SK-N-SH treated with all-trans-retinoic acid at 6 μM for 48 hours (cell line): ENCODE measurements at regions not wholly inside any gene's neighbourhood (a gene's known extent, or its start where the extent isn't known, plus 50 kb on each side); places are given as distances from the start of the nearest gene placed in this dataset.

Experiments
- ATAC-seq: fragments of 200-7000 bp; cut with Tn5 transposase; 3 replicates; pipeline ENCODE4 v1.9.1; 2020; ENCODE audit warnings: mild to moderate bottlenecking, moderate library complexity
- ARNTL ChIP-seq: fragments of 450-650 bp; formaldehyde crosslinking; IDR thresholded peaks from 2 replicates; pipeline ENCODE4 v1.5.0; 2020; ENCODE audit warnings: low read depth, mild to moderate bottlenecking, moderate library complexity, borderline replicate concordance
- BACH2 ChIP-seq: fragments of 250-450 bp; sonication (Bioruptor Pico); IDR thresholded peaks from 2 replicates; pipeline ENCODE4 v1.9.0; 2021; ENCODE audit warnings: mild to moderate bottlenecking, borderline replicate concordance
- CREB5 ChIP-seq: fragments of 250-450 bp; sonication (Bioruptor Pico); IDR thresholded peaks from 2 replicates; pipeline ENCODE4 v1.5.1; 2020; ENCODE audit warnings: low read depth, mild to moderate bottlenecking, moderate library complexity
- CSDC2 ChIP-seq: fragments of 250-450 bp; sonication (Bioruptor Pico); IDR thresholded peaks from 2 replicates; pipeline ENCODE4 v1.5.0; 2020; ENCODE audit warnings: mild to moderate bottlenecking, moderate library complexity
- CSRNP3 ChIP-seq: fragments of 250-450 bp; sonication (Bioruptor Pico); IDR thresholded peaks from 2 replicates; pipeline ENCODE4 v1.5.1; 2021; ENCODE audit warnings: mild to moderate bottlenecking, moderate library complexity
- ESRRG ChIP-seq: fragments of 250-450 bp; sonication (Bioruptor Pico); IDR thresholded peaks from 2 replicates; pipeline ENCODE4 v1.6.1; 2021; ENCODE audit warnings: mild to moderate bottlenecking
- GLIS3 ChIP-seq: fragments of 250-450 bp; sonication (Bioruptor Pico); IDR thresholded peaks from 2 replicates; pipeline ENCODE4 v1.5.0; 2020; ENCODE audit warnings: mild to moderate bottlenecking, moderate library complexity
- ISL1 ChIP-seq: fragments of 250-450 bp; sonication (Bioruptor Pico); IDR thresholded peaks from 2 replicates; pipeline ENCODE4 v2.1.2; 2022; ENCODE audit warnings: mild to moderate bottlenecking, moderate library complexity
- OSR1 ChIP-seq: fragments of 250-450 bp; sonication (Bioruptor Pico); IDR thresholded peaks from 2 replicates; pipeline ENCODE4 v1.8.0; 2022; ENCODE audit warnings: moderate library complexity, mild to moderate bottlenecking, inconsistent platforms
- PATZ1 ChIP-seq: fragments of 250-450 bp; sonication (Bioruptor Pico); IDR thresholded peaks from 2 replicates; pipeline ENCODE4 v1.8.0; 2020; ENCODE audit warnings: mild to moderate bottlenecking, moderate library complexity, borderline replicate concordance
- POU6F1 ChIP-seq: fragments of 250-450 bp; sonication (Bioruptor Pico); IDR thresholded peaks from 2 replicates; pipeline ENCODE4 v1.8.0; 2021; ENCODE audit warnings: low read depth, mild to moderate bottlenecking, moderate library complexity, borderline replicate concordance
- PPARA ChIP-seq: fragments of 250-450 bp; sonication (Bioruptor Pico); IDR thresholded peaks from 2 replicates; pipeline ENCODE4 v1.5.0; 2020; ENCODE audit warnings: mild to moderate bottlenecking, borderline replicate concordance
- RARB ChIP-seq: fragments of 250-450 bp; sonication (Bioruptor Pico); IDR thresholded peaks from 2 replicates; pipeline ENCODE4 v1.8.0; 2021; ENCODE audit warnings: mild to moderate bottlenecking, moderate library complexity
- SNAI2 ChIP-seq: fragments of 250-450 bp; sonication (Bioruptor Pico); IDR thresholded peaks from 2 replicates; pipeline ENCODE4 v1.5.0; 2020; ENCODE audit warnings: mild to moderate bottlenecking, moderate library complexity
- TCF4 ChIP-seq: fragments of 250-450 bp; sonication (Bioruptor Pico); IDR thresholded peaks from 2 replicates; pipeline ENCODE4 v1.8.0; 2021; ENCODE audit warnings: mild to moderate bottlenecking, moderate library complexity, borderline replicate concordance
- TOX ChIP-seq: fragments of 250-450 bp; sonication (Bioruptor Pico); IDR thresholded peaks from 2 replicates; pipeline ENCODE4 v1.8.0; 2021; ENCODE audit warnings: mild to moderate bottlenecking, moderate library complexity, borderline replicate concordance
- ZC3H10 ChIP-seq: fragments of 250-450 bp; sonication (Bioruptor Pico); IDR thresholded peaks from 2 replicates; pipeline ENCODE4 v1.5.1; 2021; ENCODE audit warnings: mild to moderate bottlenecking, moderate library complexity
- ZFP3 ChIP-seq: fragments of 250-450 bp; sonication (Bioruptor Pico); IDR thresholded peaks from 2 replicates; pipeline ENCODE4 v1.5.0; 2020; ENCODE audit warnings: mild to moderate bottlenecking, moderate library complexity
- ZFP30 ChIP-seq: fragments of 450-650 bp; formaldehyde crosslinking; IDR thresholded peaks from 2 replicates; pipeline ENCODE4 v1.5.0; 2022; ENCODE audit warnings: mild to moderate bottlenecking, moderate library complexity
- ZNF565 ChIP-seq: fragments of 450-650 bp; formaldehyde crosslinking; conservative IDR thresholded peaks from 2 replicates; pipeline ENCODE4 v1.5.0; 2020; ENCODE audit warnings: low read depth, mild to moderate bottlenecking, moderate library complexity
- ZNF70 ChIP-seq: fragments of 450-650 bp; formaldehyde crosslinking; IDR thresholded peaks from 2 replicates; pipeline ENCODE4 v1.5.0; 2020; ENCODE audit warnings: mild to moderate bottlenecking, moderate library complexity
- ZNF8 ChIP-seq: fragments of 450-650 bp; formaldehyde crosslinking; IDR thresholded peaks from 2 replicates; pipeline ENCODE4 v1.5.0; 2020; ENCODE audit warnings: mild to moderate bottlenecking, moderate library complexity

- TF ChIP-seq ZC3H10 (no peak), TOX (CRISPR knock-in tag) (no peak)
Measured at GRCh38 chr5:66469684-66470083, 126.5 kb upstream of the MAST4 start (continued).

- ATAC-seq = no peak
- TF ChIP-seq ZNF70 (CRISPR knock-in tag) = no peak
- TF ChIP-seq GLIS3 (CRISPR knock-in tag) = no peak
- TF ChIP-seq TOX (CRISPR knock-in tag) = no peak
- no peak for TF ChIP-seq ZFP30
- no peak for TF ChIP-seq PPARA (CRISPR knock-in tag)
- no peak for TF ChIP-seq TCF4 (CRISPR knock-in tag)
- TF ChIP-seq POU6F1 (CRISPR knock-in tag) = no peak
- no peak for TF ChIP-seq OSR1 (CRISPR knock-in tag)
- TF ChIP-seq ZNF8 = no peak
- no peak for TF ChIP-seq BACH2
Measured at GRCh38 chr5:66472010-66472409, 124.2 kb upstream of the MAST4 start.

GRCh38 chr5:66475731-66476130 lies 120.5 kb upstream of the MAST4 start:
- TF ChIP-seq SNAI2 (CRISPR knock-in tag) = no peak
- no peak for TF ChIP-seq ARNTL (CRISPR knock-in tag)
- TF ChIP-seq CREB5 (CRISPR knock-in tag) = no peak
- no peak for TF ChIP-seq PATZ1 (CRISPR knock-in tag)
- TF ChIP-seq BACH2 = no peak
- TF ChIP-seq ZC3H10 = no peak
- TF ChIP-seq RARB = no peak
- TF ChIP-seq ZFP3 (CRISPR knock-in tag) = no peak
- no peak for TF ChIP-seq TOX (CRISPR knock-in tag)
- no peak for TF ChIP-seq ESRRG
- no peak for TF ChIP-seq POU6F1 (CRISPR knock-in tag)
- no peak for TF ChIP-seq ZNF565 (CRISPR knock-in tag)
- no peak for TF ChIP-seq ZNF70 (CRISPR knock-in tag)
- TF ChIP-seq ISL1 (CRISPR knock-in tag) = no peak
- no peak for TF ChIP-seq CSRNP3 (CRISPR knock-in tag)
- TF ChIP-seq ZFP30 = no peak
- TF ChIP-seq CSDC2 = no peak
- TF ChIP-seq ZNF8 = no peak
- TF ChIP-seq TCF4 (CRISPR knock-in tag) = no peak

GRCh38 chr5:66477596-66477995 lies 118.6 kb upstream of the MAST4 start:
- ATAC-seq = no peak
- no peak for TF ChIP-seq ZNF8
- no peak for TF ChIP-seq ZC3H10
- no peak for TF ChIP-seq BACH2
- no peak for TF ChIP-seq SNAI2 (CRISPR knock-in tag)
- TF ChIP-seq PPARA (CRISPR knock-in tag) = no peak
- TF ChIP-seq GLIS3 (CRISPR knock-in tag) = no peak
- TF ChIP-seq CREB5 (CRISPR knock-in tag) = no peak
- TF ChIP-seq ISL1 (CRISPR knock-in tag) = no peak
- TF ChIP-seq OSR1 (CRISPR knock-in tag) = no peak
- TF ChIP-seq CSRNP3 (CRISPR knock-in tag) = no peak
- TF ChIP-seq ZFP30 = no peak
- TF ChIP-seq ZNF70 (CRISPR knock-in tag) = no peak
- no peak for TF ChIP-seq ARNTL (CRISPR knock-in tag)

More at GRCh38 chr5:66475731-66476130, 120.5 kb upstream of the MAST4 start:
- no peak for ATAC-seq
